Skeletal muscle tissue (tissue), 3 donors: ENCODE measurements at regions not wholly inside any gene's neighbourhood (a gene's known extent, or its start where the extent isn't known, plus 50 kb on each side); places are given as distances from the start of the nearest gene placed in this dataset.
"Not testable (repeated sequence)": the region's sequence is repeated elsewhere in the genome, so short reads cannot be mapped to it uniquely, and the experiment has no call there.

Experiments used
- H3K27ac ChIP-seq: one replicate; pipeline ENCODE4 v1.7.0; 2013; ENCODE audit warnings: mild to moderate bottlenecking, low read depth, low read length, inconsistent platforms
- H3K27me3 ChIP-seq, 3 donors: one replicate each; pipeline ENCODE4 v1.7.0; 2013; ENCODE audit warnings: low read length in 3 of 3; ENCODE audit not compliant: control insufficient read depth in 3 of 3, insufficient read depth in 3 of 3
- H3K36me3 ChIP-seq, 3 donors: one replicate each; pipeline ENCODE4 v1.7.0; 2013; ENCODE audit warnings: low read length in 3 of 3; ENCODE audit not compliant: control insufficient read depth in 3 of 3, insufficient read depth in 3 of 3
- H3K4me1 ChIP-seq, 3 donors: one replicate each; pipeline ENCODE4 v1.7.0; 2013; ENCODE audit warnings: low read length in 3 of 3, mild to moderate bottlenecking in 3 of 3; ENCODE audit not compliant: control insufficient read depth in 3 of 3, insufficient read depth in 3 of 3
- H3K4me3 ChIP-seq, 3 donors: one replicate each; pipeline ENCODE4 v1.7.0; 2013; ENCODE audit warnings: low read length in 3 of 3
- H3K9ac ChIP-seq, 3 donors: one replicate each; pipeline ENCODE4 v1.7.0; 2013; ENCODE audit warnings: low read length in 3 of 3, mild to moderate bottlenecking in 3 of 3, moderate library complexity in 2 of 3, low read depth in 1 of 3
- H3K9me3 ChIP-seq, 3 donors: one replicate each; pipeline ENCODE4 v1.7.0; 2013; ENCODE audit warnings: low read length in 3 of 3; ENCODE audit not compliant: control insufficient read depth in 3 of 3
- donor health status: Osteomylitis.

DNA sequence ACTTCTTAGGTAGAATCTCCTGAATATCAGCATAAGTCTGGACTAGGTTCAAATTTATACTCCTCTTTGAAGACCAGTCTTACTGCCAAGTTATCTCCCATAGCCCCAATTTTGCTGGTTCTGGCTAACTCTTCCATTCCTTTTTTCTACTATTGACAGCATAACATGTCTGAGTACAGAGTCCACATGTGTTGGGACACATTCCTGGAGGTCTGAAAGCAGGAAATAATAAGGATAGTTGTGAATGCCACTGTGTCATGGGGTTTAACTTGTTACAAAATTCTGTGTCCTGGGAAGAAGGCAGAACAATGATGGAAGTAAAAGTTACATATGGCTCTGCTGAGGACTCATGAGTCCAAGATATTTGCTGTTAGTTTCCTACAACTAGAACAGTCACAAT is 57.4 kb upstream of the ZBTB20 start:
- H3K9me3 ChIP-seq, result no peaks in the 10 kb centered on the region
- no peaks in the 10 kb centered on the region for H3K27me3 ChIP-seq
- H3K4me1 ChIP-seq, result no peaks in the 10 kb centered on the region
- no peak overlapping the region for H3K4me3 ChIP-seq
- H3K36me3 ChIP-seq, result no peaks in the 10 kb centered on the region
- H3K9ac ChIP-seq, result no peak overlapping the region
- H3K27ac ChIP-seq, result no peak overlapping the region

DNA sequence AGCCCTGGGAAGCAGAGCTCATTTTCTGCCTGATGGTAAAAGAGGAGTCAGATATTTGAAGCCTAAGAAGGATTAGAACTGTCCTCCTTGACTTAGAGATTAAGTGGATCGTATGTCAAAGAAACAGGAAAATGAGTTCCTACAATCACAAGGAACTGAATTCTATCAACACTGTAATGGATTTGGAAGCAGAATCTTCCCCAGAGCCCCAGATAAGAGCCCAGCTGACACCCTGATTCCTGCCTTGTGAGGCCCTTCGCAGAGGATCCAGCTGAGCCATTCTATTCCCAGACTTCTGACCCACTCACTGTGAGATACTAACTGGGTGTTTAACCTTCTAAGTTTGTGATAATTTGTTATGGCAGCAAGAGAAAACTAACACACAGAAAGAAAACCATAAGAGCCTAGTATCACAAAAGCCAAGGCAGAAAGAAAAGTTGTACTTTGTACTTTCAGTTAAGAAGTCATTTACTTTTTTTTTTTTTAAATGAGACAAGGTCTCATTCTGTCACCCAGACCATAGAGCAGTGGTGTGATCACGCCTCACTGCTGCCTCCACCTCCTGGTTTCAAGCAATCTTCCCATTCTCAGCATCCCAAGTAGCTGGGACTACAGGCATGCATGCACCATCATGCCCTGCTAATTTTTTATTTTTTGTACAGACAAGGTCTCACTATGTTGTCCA is 61.1 kb upstream of the ZBTB20 start:
- Histone ChIP-seq H3K9me3 (no peaks in the 10 kb centered on the region), H3K36me3 (no peaks in the 10 kb centered on the region), H3K4me3 (no peak overlapping the region), H3K4me1 (no peaks in the 10 kb centered on the region), H3K27me3 (no peaks in the 10 kb centered on the region), H3K9ac (no peak overlapping the region), H3K27ac (no peak overlapping the region)

GRCh38 chr3:115211810-115212492 is 64.9 kb upstream of the ZBTB20 start:
- H3K9ac ChIP-seq, result no peak overlapping the region
- no peaks in the 10 kb centered on the region for H3K27me3 ChIP-seq
- no peak overlapping the region for H3K4me3 ChIP-seq
- no peaks in the 10 kb centered on the region for H3K4me1 ChIP-seq
- no peaks in the 10 kb centered on the region for H3K9me3 ChIP-seq
- H3K27ac ChIP-seq, result no peak overlapping the region
- no peaks in the 10 kb centered on the region for H3K36me3 ChIP-seq

DNA sequence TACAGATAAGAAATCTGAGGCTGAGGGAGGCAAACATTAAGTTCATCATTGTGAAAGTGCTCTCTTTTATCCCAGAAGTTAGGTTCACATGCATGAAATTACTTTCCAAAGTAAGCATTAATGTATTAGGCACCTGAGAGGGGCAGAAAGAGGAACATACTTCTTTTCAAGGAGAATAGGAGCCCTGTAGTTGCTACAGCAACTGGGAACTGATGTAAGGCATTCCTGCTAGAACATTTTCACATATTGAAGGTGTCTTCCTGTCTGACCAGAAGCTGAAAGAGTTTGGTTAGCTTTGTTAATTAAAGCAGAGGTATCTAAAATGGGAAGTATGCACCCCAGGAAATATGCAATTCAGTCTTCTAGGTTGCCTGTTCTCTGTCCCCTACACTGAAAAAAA is 65.5 kb upstream of the ZBTB20 start:
- Histone ChIP-seq H3K27ac (no peak overlapping the region), H3K4me1 (no peaks in the 10 kb centered on the region), H3K9me3 (no peaks in the 10 kb centered on the region), H3K36me3 (no peaks in the 10 kb centered on the region), H3K4me3 (no peak overlapping the region), H3K27me3 (no peaks in the 10 kb centered on the region), H3K9ac (no peak overlapping the region)

GRCh38 chr3:115213052-115213451 is 66.0 kb upstream of the ZBTB20 start:
- H3K27me3 ChIP-seq, H3K4me3 ChIP-seq, H3K4me1 ChIP-seq, H3K9ac ChIP-seq, H3K9me3 ChIP-seq, H3K36me3 ChIP-seq, H3K27ac ChIP-seq: not testable (repeated sequence)

- Histone ChIP-seq H3K4me3 (no peak overlapping the region), H3K9me3 (no peaks in the 10 kb centered on the region), H3K4me1 (peaks cover 0 to 7% (median 0%) of the 10 kb centered on the region in 3 donors), H3K36me3 (no peaks in the 10 kb centered on the region), H3K27me3 (no peaks in the 10 kb centered on the region), H3K27ac (no peak overlapping the region), H3K9ac (no peak overlapping the region)
These were observed 70.2 kb upstream of the ZBTB20 start for GRCh38 chr3:115217292-115217677.

- no peaks in the 10 kb centered on the region for H3K36me3 ChIP-seq
- no peak overlapping the region for H3K9ac ChIP-seq
- H3K27me3 ChIP-seq, result no peaks in the 10 kb centered on the region
- no peak overlapping the region for H3K27ac ChIP-seq
- H3K4me1 ChIP-seq, result peaks cover 0 to 7% (median 0%) of the 10 kb centered on the region in 3 donors
- no peaks in the 10 kb centered on the region for H3K9me3 ChIP-seq
- no peak overlapping the region for H3K4me3 ChIP-seq
These were observed 70.8 kb upstream of the ZBTB20 start for GRCh38 chr3:115217678-115218451.

GRCh38 chr3:115218859-115219258 is 71.8 kb upstream of the ZBTB20 start:
- H3K27me3 ChIP-seq, result no peaks in the 10 kb centered on the region
- H3K9me3 ChIP-seq, result no peaks in the 10 kb centered on the region
- no peak overlapping the region for H3K9ac ChIP-seq
- H3K4me3 ChIP-seq, result no peak overlapping the region
- no peak overlapping the region for H3K27ac ChIP-seq
- H3K36me3 ChIP-seq, result no peaks in the 10 kb centered on the region
- peaks cover 0 to 7% (median 0%) of the 10 kb centered on the region in 3 donors for H3K4me1 ChIP-seq

DNA sequence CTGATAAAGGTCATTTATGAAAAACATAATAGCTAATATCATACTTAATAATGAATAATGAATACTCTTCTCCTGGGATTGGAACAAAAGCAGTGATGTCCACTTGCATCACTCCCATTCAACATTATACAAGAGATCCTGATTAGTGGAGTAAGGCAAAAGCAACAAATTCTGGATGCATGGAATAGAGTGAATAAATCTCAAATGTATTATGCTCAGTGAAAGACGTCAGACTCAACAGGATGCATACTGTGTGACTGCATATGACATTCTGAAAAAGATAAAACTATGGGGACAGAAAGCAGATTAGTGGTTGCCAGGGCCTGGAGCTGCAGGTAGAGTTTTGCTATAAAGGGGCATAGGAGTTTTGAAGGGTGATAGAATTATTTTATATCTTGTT is 77.6 kb upstream of the ZBTB20 start:
- Histone ChIP-seq H3K27ac (no peak overlapping the region), H3K4me1 (no peaks in the 10 kb centered on the region), H3K27me3 (no peaks in the 10 kb centered on the region), H3K4me3 (no peak overlapping the region), H3K9ac (no peak overlapping the region), H3K9me3 (no peaks in the 10 kb centered on the region), H3K36me3 (no peaks in the 10 kb centered on the region)

DNA sequence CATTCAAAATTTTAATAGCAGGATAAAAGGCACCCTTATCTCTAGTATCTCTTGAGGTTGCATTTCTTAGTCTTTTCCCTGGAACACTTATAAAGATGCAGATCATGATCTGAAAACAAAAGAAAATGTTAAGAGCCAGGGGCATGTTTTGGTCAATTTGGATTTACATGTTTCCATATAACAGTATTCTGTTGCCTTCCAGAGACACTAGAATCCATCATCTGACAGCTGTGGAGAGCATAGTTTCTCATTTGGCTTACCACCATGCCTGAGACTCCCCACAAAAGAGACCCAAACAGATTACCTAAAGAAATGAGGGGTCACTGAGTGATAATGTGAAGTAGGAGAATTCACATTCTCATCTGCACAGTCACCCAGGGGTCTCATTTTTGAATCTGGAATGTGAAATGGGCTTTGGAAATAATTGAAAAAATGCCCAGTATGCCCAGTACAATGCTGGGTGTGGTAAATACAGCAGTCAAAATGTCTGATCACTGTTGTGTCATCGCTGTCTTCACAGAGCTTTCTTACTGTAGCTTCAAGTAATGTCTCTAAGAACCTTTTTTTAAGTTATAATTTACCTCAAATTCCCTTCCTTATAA is 79.9 kb upstream of the ZBTB20 start:
- no peaks in the 10 kb centered on the region for H3K4me1 ChIP-seq

More for the DNA sequence above, 79.9 kb upstream of the ZBTB20 start:
- Histone ChIP-seq H3K36me3 (no peaks in the 10 kb centered on the region), H3K9ac (no peak overlapping the region), H3K27ac (no peak overlapping the region), H3K9me3 (no peaks in the 10 kb centered on the region), H3K27me3 (no peaks in the 10 kb centered on the region), H3K4me3 (no peak overlapping the region)
